Gastroesophageal sphincter (tissue), 3 donors: ENCODE measurements at regions not wholly inside any gene's neighbourhood (a gene's known extent, or its start where the extent isn't known, plus 50 kb on each side); places are given as distances from the start of the nearest gene placed in this dataset.

ENCODE experiments used
- CTCF ChIP-seq, 4 experiments: fragments of 200-600 bp in 2 of 4; fragments of 450-650 bp in 2 of 4; sonication (generic) in 1 of 4; IDR thresholded peaks; one replicate each; pipeline ENCODE4 v1.5.1; 2017 to 2019; ENCODE audit warnings: antibody characterized with exemption in 4 of 4, mild to moderate bottlenecking in 2 of 4, moderate library complexity in 2 of 4
- EP300 ChIP-seq: sonication (generic); formaldehyde crosslinking; IDR thresholded peaks from one replicate; pipeline ENCODE4 v1.6.1; 2017; ENCODE audit warnings: antibody characterized with exemption, mild to moderate bottlenecking
- POLR2A ChIP-seq, 2 donors: fragments of 450-650 bp; IDR thresholded peaks; one replicate each; pipeline ENCODE4 v1.6.1; 2017; ENCODE audit warnings: antibody characterized with exemption in 2 of 2, mild to moderate bottlenecking in 2 of 2, moderate library complexity in 1 of 2
- POLR2AphosphoS5 ChIP-seq: sonication (generic); formaldehyde crosslinking; IDR thresholded peaks from one replicate; pipeline ENCODE4 v1.6.1; 2017; ENCODE audit warnings: antibody characterized with exemption

GRCh38 chr6:80728830-80729229, 622.4 kb downstream of the BCKDHB start:
- no peak for TF ChIP-seq CTCF (IDR thresholded peaks at IDR 0.05)
- no peak for TF ChIP-seq POLR2A (IDR thresholded peaks at IDR 0.05)
- no peak for TF ChIP-seq POLR2AphosphoS5
- TF ChIP-seq EP300: no peak
